ENCODE measurements at regions not wholly inside any gene's neighbourhood (a gene's known extent, or its start where the extent isn't known, plus 50 kb on each side); places are given as distances from the start of the nearest gene placed in this dataset.

GRCh38 chr7:27377988-27378387 lies 135.4 kb downstream of the EVX1 start:
- ATAC-seq, result no peak
- H3K27ac ChIP-seq, result no peak overlapping the region
- H3K4me1 ChIP-seq, result no peaks in the 10 kb centered on the region
- no peaks in the 10 kb centered on the region for H3K36me3 ChIP-seq (replicated peaks in 1 of 2; ENCODE audit: insufficient read depth in 1 of 2, low read depth in 2 of 2)
- no peak for DNase-seq
- no peak for TF ChIP-seq POLR2A (IDR thresholded peaks at IDR 0.05)
- TF ChIP-seq CTCF (IDR thresholded peaks at IDR 0.05), result no peak
- H3K4me3 ChIP-seq, result no peak overlapping the region
- intact Hi-C loops (cut with DNase I), result no loop called here
- H3K9me3 ChIP-seq, result no peaks in the 10 kb centered on the region
- no peaks in the 10 kb centered on the region for H3K27me3 ChIP-seq
- WGBS, 2 donors, result 63 to 68% methylated on average over 8 of the region's 8 CpGs

GRCh38 chr7:27382307-27382706 lies 139.7 kb downstream of the EVX1 start:
- Histone ChIP-seq H3K36me3 (replicated peaks in 1 of 2; ENCODE audit: insufficient read depth in 1 of 2, low read depth in 2 of 2) (no peaks in the 10 kb centered on the region), H3K4me3 (no peak overlapping the region), H3K4me1 (no peaks in the 10 kb centered on the region), H3K27me3 (no peaks in the 10 kb centered on the region), H3K27ac (no peak overlapping the region), H3K9me3 (no peaks in the 10 kb centered on the region)
- no peak for DNase-seq
- no peak for TF ChIP-seq POLR2A (IDR thresholded peaks at IDR 0.05)
- TF ChIP-seq CTCF (IDR thresholded peaks at IDR 0.05), result no peak
- 79 to 84% methylated on average over 4 of the region's 4 CpGs for WGBS, 2 donors
- ATAC-seq, result no peak
- intact Hi-C loops (cut with DNase I), result no loop called here

GRCh38 chr7:27386581-27386980 lies 144.0 kb downstream of the EVX1 start:
- no peak for ATAC-seq
- intact Hi-C loops (cut with DNase I), result no loop called here
- Histone ChIP-seq H3K27me3 (no peaks in the 10 kb centered on the region), H3K4me3 (no peak overlapping the region), H3K4me1 (no peaks in the 10 kb centered on the region), H3K27ac (no peak overlapping the region), H3K9me3 (no peaks in the 10 kb centered on the region), H3K36me3 (replicated peaks in 1 of 2; ENCODE audit: insufficient read depth in 1 of 2, low read depth in 2 of 2) (no peaks in the 10 kb centered on the region)
- 74% methylated on average over 6 of the region's 6 CpGs for WGBS, 2 donors
- no peak for TF ChIP-seq CTCF (IDR thresholded peaks at IDR 0.05)
- no peak for TF ChIP-seq POLR2A (IDR thresholded peaks at IDR 0.05)
- DNase-seq, result no peak

GRCh38 chr7:27387864-27388263 lies 145.3 kb downstream of the EVX1 start:
- 64 to 78% methylated on average over 4 of the region's 4 CpGs for WGBS, 2 donors
- Histone ChIP-seq H3K36me3 (replicated peaks in 1 of 2; ENCODE audit: insufficient read depth in 1 of 2, low read depth in 2 of 2) (no peaks in the 10 kb centered on the region), H3K9me3 (no peaks in the 10 kb centered on the region), H3K4me1 (no peaks in the 10 kb centered on the region), H3K27ac (no peak overlapping the region), H3K27me3 (no peaks in the 10 kb centered on the region), H3K4me3 (no peak overlapping the region)
- TF ChIP-seq CTCF (IDR thresholded peaks at IDR 0.05), result no peak
- no peak for TF ChIP-seq POLR2A (IDR thresholded peaks at IDR 0.05)
- no peak for ATAC-seq
- DNase-seq, result no peak
- intact Hi-C loops (cut with DNase I), result no loop called here

GRCh38 chr7:27388561-27388960 lies 146.0 kb downstream of the EVX1 start:
- no peaks in the 10 kb centered on the region for H3K27me3 ChIP-seq
- DNase-seq, result no peak
- H3K9me3 ChIP-seq, result peaks cover 0 to 3% (median 0%) of the 10 kb centered on the region in 3 donors
- TF ChIP-seq CTCF (IDR thresholded peaks at IDR 0.05) (no peak), POLR2A (IDR thresholded peaks at IDR 0.05) (no peak)
- intact Hi-C loops (cut with DNase I), result no loop called here
- H3K4me1 ChIP-seq, result no peaks in the 10 kb centered on the region
- no peak overlapping the region for H3K4me3 ChIP-seq
- no peaks in the 10 kb centered on the region for H3K36me3 ChIP-seq (replicated peaks in 1 of 2; ENCODE audit: insufficient read depth in 1 of 2, low read depth in 2 of 2)
- 66 to 76% methylated on average over 7 of the region's 7 CpGs for WGBS, 2 donors
- no peak overlapping the region for H3K27ac ChIP-seq
- ATAC-seq, result no peak
